Chondrocyte (in vitro differentiated cells): ENCODE measurements at regions not wholly inside any gene's neighbourhood (a gene's known extent, or its start where the extent isn't known, plus 50 kb on each side); places are given as distances from the start of the nearest gene placed in this dataset.
A peak's percentile ranks its signal among the peaks of the same experiment; 100 is the strongest.

ENCODE experiments used
- DNase-seq: peaks from one replicate; pipeline ENCODE4 v3.0.0; 2021; ENCODE audit warnings: mixed read lengths, low spot score
- H3K27ac Mint-ChIP-seq: one replicate; pipeline ENCODE4 v1.8.0; 2021; ENCODE audit warnings: mild to moderate bottlenecking, moderate library complexity, mixed read lengths; ENCODE audit not compliant: unreplicated experiment
- H3K27me3 Mint-ChIP-seq: 2 replicates; pipeline ENCODE4 v1.8.0; 2021; ENCODE audit warnings: low read depth, mixed read lengths
- H3K36me3 Mint-ChIP-seq: 2 replicates; pipeline ENCODE4 v1.8.0; 2021; ENCODE audit warnings: low read depth, mixed read lengths
- H3K4me1 Mint-ChIP-seq: 2 replicates; pipeline ENCODE4 v1.8.0; 2021; ENCODE audit warnings: low read depth, mild to moderate bottlenecking, mixed read lengths
- H3K4me3 Mint-ChIP-seq: one replicate; pipeline ENCODE4 v1.8.0; 2021; ENCODE audit warnings: mild to moderate bottlenecking, moderate library complexity, mixed read lengths; ENCODE audit not compliant: unreplicated experiment
- H3K9me3 Mint-ChIP-seq: 2 replicates; pipeline ENCODE4 v1.8.0; 2021; ENCODE audit warnings: low read depth, mixed read lengths
- CTCF ChIP-seq: fragments of 200-600 bp; sonication (generic); IDR thresholded peaks from 2 replicates; pipeline ENCODE4 v1.5.0; 2021; ENCODE audit warnings: antibody characterized with exemption, mild to moderate bottlenecking, moderate library complexity

- no peak for TF ChIP-seq CTCF
- Mint-ChIP-seq H3K36me3 (no peaks in the 10 kb centered on the region), H3K27ac (no peak overlapping the region), H3K9me3 (no peaks in the 10 kb centered on the region), H3K4me3 (no peak overlapping the region), H3K4me1 (peaks cover 8% of the 10 kb centered on the region), H3K27me3 (peaks cover 5% of the 10 kb centered on the region)
- no peak for DNase-seq
Measured at GRCh38 chr4:151922306-151922705, 161.5 kb upstream of the GATB start.

- TF ChIP-seq CTCF, result no peak
- no peak for DNase-seq
- no peak overlapping the region for H3K27ac Mint-ChIP-seq
- peaks cover 13% of the 10 kb centered on the region for H3K4me1 Mint-ChIP-seq
- no peak overlapping the region for H3K4me3 Mint-ChIP-seq
- H3K9me3 Mint-ChIP-seq, result no peaks in the 10 kb centered on the region
- H3K36me3 Mint-ChIP-seq, result no peaks in the 10 kb centered on the region
- peaks cover 5% of the 10 kb centered on the region for H3K27me3 Mint-ChIP-seq
Measured at GRCh38 chr4:151921811-151922210, 161.0 kb upstream of the GATB start.

GRCh38 chr4:151921386-151921785 lies 160.6 kb upstream of the GATB start:
- Mint-ChIP-seq H3K4me3 (no peak overlapping the region), H3K36me3 (no peaks in the 10 kb centered on the region), H3K9me3 (no peaks in the 10 kb centered on the region), H3K4me1 (peaks cover 14% of the 10 kb centered on the region), H3K27ac (no peak overlapping the region), H3K27me3 (peaks cover 5% of the 10 kb centered on the region)
- TF ChIP-seq CTCF, result no peak
- no peak for DNase-seq

- Mint-ChIP-seq H3K36me3 (peaks cover 3% of the 10 kb centered on the region), H3K9me3 (peaks cover 11% of the 10 kb centered on the region), H3K27ac (no peak overlapping the region), H3K27me3 (no peaks in the 10 kb centered on the region), H3K4me3 (no peak overlapping the region), H3K4me1 (peaks cover 14% of the 10 kb centered on the region)
- no peak for DNase-seq
- TF ChIP-seq CTCF, result peak; percentile 56
Measured at GRCh38 chr4:151917145-151917734, 156.4 kb upstream of the GATB start.

- Mint-ChIP-seq H3K4me3 (no peak overlapping the region), H3K4me1 (peaks cover 8% of the 10 kb centered on the region), H3K36me3 (peaks cover 3% of the 10 kb centered on the region), H3K9me3 (peaks cover 11% of the 10 kb centered on the region), H3K27ac (no peak overlapping the region), H3K27me3 (peaks cover 13% of the 10 kb centered on the region)
- no peak for DNase-seq
- TF ChIP-seq CTCF, result no peak
Measured at GRCh38 chr4:151912632-151913031, 151.8 kb upstream of the GATB start.
